ENCODE measurements at regions not wholly inside any gene's neighbourhood (a gene's known extent, or its start where the extent isn't known, plus 50 kb on each side); places are given as distances from the start of the nearest gene placed in this dataset.

DNA sequence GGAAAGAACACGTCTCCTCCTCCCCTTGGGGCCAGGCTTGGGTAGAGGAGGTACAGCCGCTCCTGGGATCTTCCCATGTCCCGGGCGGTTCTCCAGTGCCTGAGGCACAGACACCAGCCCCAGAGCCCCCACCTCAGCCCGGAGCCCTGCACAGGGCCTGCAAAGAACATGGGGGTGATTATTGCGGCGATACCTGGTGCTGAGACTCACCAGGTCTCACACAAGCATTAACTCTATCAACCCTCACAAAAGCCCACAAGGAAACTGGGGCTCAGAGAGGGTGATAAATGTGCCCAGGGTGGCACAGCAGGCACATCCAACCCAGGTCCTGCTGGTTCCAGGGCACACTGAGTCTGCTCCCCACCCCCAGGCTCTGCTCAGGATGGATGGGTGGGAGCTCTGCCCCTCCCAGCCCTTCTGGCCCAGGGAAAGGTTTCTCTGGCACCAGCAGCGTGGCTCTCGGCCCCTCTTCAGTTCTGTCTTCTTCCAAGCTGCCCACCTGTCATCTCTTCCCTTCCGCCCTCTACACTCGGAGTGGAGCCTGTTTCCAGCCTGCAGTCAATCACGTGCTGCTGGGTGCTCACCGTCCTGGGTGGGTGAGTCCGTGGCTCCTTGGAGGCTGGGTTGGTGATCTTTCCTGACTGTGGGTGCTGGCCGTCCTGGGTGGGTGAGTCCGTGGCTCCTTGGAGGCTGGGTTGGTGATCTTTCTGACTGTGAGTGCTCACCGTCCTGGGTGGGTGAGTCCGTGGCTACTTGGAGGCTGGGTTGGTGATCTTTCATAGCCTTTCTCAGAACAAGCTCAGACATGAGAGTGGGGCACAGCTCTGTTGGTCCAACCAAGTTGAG is 53.6 kb upstream of the AJAP1 start:
- TF ChIP-seq, protein P1, sequence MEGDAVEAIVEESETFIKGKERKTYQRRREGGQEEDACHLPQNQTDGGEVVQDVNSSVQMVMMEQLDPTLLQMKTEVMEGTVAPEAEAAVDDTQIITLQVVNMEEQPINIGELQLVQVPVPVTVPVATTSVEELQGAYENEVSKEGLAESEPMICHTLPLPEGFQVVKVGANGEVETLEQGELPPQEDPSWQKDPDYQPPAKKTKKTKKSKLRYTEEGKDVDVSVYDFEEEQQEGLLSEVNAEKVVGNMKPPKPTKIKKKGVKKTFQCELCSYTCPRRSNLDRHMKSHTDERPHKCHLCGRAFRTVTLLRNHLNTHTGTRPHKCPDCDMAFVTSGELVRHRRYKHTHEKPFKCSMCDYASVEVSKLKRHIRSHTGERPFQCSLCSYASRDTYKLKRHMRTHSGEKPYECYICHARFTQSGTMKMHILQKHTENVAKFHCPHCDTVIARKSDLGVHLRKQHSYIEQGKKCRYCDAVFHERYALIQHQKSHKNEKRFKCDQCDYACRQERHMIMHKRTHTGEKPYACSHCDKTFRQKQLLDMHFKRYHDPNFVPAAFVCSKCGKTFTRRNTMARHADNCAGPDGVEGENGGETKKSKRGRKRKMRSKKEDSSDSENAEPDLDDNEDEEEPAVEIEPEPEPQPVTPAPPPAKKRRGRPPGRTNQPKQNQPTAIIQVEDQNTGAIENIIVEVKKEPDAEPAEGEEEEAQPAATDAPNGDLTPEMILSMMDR (IDR thresholded peaks at IDR 0.05; ENCODE audit: low read depth, low read length), result no peak
- no peak for TF ChIP-seq EZH2phosphoT487 (IDR thresholded peaks at IDR 0.05; ENCODE audit: low read depth)
